G401.6 (cell line): ENCODE measurements at regions not wholly inside any gene's neighbourhood (a gene's known extent, or its start where the extent isn't known, plus 50 kb on each side); places are given as distances from the start of the nearest gene placed in this dataset.

Experiments
- FAIRE-seq: peaks from 2 replicates; lab custom pipeline; 2012; peaks lifted over from hg19 to GRCh38; lab: Jason Lieb, UNC

GRCh38 chr13:61830475-61830874, 414.8 kb upstream of the PCDH20 start:
- no peak for FAIRE-seq

- FAIRE-seq, result no peak
Observed at GRCh38 chr13:61824168-61824567, 408.5 kb upstream of the PCDH20 start.

DNA sequence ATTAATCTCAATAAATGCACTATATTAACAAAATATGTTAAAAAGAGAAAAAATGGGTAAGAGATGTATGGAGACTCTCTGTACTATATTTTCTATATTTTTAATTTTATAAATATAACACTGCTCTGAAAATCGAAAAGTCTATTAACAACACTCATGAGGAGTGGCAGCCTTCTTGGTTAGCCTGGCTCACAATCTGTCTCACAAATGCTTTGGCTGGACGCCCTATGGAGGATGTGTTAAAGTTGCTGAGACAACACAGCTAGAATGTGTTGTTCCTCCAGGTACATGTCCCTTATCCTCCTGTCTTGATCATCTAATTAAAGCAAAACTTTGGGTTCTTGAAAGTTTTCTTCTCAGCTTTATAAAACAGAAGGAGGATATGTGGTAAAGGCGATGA, 396.6 kb upstream of the PCDH20 start:
- no peak for FAIRE-seq

DNA sequence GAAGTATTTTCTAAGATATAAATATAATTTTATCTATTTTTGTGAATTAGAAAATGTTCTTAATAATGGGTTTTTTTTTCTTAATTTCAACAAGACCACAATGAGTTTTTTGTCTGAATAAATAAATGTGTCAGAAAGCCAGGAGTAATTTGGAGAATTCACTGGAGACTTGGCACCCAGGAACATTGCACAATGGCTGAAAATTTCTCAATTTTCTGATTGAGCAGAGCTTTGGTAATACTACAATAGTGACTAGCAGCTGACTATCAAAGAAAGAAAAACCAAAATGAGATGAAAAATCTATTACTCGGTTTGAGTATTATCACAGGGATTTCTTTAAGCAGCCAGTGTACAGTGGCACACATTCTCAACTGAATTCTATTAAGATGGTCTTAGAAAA, 394.4 kb upstream of the PCDH20 start:
- FAIRE-seq, result no peak

DNA sequence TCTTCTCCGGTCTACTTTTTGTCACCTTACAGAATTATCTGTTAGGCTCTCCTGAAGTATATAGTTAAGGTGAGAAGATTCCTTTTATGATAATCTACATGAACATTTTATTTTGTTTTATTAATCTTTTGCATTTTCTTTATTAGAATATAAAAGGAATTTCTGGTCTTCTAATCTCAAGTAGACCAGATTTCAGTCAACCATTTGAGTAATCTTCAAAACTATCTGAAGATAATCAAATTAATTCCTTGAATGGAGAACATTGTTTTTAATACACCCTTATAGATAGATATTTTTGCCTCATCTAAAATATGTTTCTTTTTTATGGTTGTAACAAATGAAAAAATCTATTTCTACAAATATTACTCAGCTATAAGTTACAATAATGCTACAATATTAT, 381.7 kb upstream of the PCDH20 start:
- FAIRE-seq, result no peak

- FAIRE-seq, result no peak
Observed at GRCh38 chr13:61795580-61795979, 379.9 kb upstream of the PCDH20 start.

DNA sequence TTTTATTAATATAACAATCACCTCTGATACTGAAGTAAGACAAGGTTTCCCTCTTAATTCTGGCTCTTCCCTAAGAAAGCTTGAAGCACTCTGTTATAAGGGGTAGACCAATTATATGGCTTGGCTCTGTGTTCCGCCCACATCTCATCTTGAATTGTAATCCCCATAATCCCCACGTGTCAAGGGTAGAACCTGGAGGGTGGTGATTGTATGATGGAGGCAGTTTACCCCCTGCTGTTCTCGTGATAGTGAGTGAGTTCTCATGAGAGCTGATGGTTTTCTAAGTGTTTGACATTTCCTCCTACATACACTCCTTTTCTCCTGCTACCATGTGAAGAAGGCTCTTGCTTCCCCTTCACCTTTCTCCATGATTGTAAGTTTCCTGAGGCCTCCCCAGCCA, 363.8 kb upstream of the PCDH20 start:
- FAIRE-seq, result no peak

GRCh38 chr13:61778531-61778930, 362.9 kb upstream of the PCDH20 start:
- FAIRE-seq, result no peak

- FAIRE-seq, result no peak
Observed at GRCh38 chr13:61777899-61778298, 362.2 kb upstream of the PCDH20 start.

DNA sequence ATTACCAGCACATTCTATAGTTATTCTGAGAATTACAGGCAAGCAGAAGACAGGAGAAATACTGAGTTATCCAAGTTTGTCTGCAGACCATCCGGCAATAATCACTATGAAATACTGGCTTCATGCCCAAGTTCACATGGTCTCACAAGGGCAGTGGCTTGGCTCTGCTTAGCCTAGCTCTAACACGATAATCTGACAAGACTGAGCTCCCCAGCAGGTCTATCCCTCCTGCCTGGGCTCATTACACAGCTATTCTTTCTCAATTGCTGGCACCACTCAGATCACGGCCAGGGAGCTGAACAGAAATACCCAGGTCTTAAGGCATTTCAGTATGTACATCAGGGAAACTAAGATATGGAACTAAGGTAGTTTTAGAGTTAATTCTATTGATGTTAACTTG, 361.6 kb upstream of the PCDH20 start:
- FAIRE-seq, result no peak

DNA sequence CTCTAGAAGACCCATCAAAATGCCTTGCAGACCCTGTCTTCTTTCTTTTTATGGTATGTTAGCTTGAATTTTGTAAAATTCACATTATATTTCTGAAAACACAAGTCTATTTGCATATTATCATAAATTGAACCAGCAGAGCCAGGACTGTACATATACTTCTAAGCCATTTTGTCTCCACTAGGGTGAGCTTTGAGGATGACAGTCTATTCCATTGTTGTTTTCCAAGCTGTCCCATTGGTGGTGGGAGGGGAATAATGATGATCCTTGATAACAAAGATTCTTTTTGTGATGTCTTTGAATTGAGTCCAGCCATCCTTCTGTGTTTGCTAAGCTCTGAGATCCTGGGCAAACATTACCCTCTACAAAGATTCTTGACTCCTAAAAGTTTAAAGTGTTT, 359.3 kb upstream of the PCDH20 start:
- FAIRE-seq, result no peak

- FAIRE-seq, result no peak
Observed at GRCh38 chr13:61770681-61771080, 355.0 kb upstream of the PCDH20 start.

DNA sequence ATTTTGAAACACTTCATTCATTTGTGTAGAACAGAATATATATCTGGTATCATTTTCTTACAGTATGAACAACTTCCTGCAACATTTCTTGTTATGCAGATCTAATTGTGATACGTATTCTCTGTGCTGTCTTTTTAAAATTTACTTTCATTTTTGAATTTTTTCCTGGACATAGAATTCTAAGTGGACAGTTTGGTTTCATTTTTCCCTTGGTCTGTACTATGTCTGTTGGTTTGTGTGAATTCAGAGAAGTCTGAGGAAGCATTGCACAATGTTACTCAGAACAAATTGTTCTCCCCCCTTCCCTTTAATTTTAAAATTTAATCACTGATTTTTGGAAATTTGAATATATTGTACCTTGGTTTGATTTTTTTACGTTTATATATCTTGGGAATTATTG, 352.5 kb upstream of the PCDH20 start:
- no peak for FAIRE-seq

GRCh38 chr13:61766667-61767058, 351.0 kb upstream of the PCDH20 start:
- no peak for FAIRE-seq

- FAIRE-seq, result no peak
Observed at GRCh38 chr13:61765940-61766666, 350.5 kb upstream of the PCDH20 start.

DNA sequence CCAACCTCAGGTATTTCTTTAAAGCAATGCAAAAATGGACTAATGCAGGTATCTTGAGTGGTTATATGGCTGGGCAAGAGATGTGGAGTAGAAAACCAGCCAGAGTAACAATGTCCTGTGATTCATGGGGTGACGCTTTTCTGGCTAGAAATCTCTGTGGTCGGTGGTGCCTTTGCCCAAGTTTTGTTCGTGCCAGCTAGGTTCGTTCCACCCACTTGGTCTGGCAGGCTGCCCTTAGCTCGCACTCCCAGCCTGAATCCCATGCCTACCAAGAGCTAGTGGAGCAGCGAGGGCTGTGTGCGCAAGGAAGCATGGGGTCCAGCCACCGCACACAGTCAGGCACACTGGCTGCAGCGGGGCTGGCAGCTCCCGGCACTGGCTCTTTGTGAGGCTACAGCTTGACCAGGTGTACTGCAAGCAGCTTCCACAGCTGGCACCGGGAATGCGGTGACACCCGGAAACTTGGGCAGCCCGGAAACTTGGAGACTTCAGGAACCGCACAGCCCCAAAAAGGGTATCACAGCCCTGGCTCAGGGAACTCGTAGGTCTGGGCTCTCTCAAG, 349.6 kb upstream of the PCDH20 start:
- no peak for FAIRE-seq

DNA sequence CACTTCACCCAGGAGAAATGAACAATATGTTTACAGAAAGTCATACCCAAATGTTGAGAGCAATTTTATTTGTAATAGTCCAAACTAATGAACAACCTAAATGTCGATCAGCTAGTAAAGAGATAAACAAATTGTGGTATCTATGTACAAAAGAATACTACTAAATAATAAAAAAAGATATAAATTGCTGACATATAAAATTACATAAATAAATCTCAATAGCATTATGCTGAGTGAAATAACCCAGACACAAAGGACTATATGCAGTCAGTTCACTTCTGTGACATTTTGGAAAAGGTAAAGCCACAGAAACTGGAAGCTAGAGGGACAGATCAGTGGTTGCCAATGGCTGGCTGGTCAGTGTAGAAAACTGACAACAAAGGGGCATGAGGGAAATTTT, 346.0 kb upstream of the PCDH20 start:
- FAIRE-seq, result no peak

DNA sequence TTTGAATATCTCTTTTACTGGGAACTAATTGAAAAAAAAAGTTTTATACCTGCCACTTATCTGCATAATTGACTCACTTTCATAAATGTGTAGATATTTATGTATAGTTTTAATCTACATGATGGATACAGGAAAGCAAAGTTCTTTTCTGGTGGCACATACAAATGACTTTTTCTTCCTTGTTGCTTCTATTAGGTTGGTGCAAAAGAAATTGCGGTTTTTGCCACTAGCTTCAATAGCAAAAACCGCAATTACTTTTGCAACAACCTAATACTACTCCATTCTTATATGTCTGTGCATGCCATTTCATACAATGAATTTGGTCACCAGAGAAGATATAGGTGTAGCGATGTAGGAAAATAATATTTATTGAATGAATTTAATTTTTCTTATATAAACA, 344.5 kb upstream of the PCDH20 start:
- FAIRE-seq, result no peak

GRCh38 chr13:61756031-61756430, 340.4 kb upstream of the PCDH20 start:
- FAIRE-seq, result no peak

- FAIRE-seq, result no peak
Observed at GRCh38 chr13:61751039-61751438, 335.4 kb upstream of the PCDH20 start.

DNA sequence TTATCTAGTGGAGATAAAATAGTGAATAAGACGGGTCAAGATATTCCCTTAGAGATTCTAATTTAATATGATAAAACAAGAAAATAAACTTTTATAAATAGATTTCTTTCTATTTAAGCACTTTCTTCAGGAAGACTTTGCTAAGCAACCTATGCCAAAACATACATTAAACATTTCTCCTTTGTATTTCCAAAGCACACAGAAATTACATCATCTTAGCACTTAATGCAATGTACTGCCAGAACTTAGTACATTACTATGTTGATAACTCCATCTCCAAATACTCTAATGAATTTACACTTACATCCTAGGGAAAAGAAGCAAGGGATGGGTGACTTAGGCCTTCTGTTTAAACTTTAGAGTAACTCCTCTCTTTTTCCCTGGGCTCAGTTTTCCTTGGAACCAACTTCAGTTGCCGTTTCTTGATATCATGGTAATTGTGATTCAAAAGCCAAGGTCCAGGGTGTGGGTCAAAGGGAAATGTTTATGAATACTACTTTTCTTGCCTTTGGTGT, 322.6 kb upstream of the PCDH20 start:
- no peak for FAIRE-seq

DNA sequence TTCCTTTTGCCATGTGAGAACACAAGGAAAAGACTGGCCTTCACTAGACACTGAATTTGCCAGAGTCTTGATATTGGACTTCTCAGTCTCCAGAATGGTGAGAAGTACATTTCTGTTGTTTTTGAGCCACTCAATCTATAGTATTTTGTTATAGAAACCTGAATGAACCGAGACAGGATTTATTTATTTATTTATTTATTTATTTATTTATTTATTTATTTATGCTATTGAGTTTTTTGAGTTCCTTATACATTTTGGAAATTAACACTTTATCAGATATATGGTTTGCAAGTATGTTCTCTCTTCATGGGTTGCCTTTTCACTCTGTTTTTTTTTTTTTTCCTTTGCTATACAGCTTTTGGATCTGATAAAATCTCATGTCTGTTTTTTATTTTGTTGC, 319.0 kb upstream of the PCDH20 start:
- FAIRE-seq, result no peak

DNA sequence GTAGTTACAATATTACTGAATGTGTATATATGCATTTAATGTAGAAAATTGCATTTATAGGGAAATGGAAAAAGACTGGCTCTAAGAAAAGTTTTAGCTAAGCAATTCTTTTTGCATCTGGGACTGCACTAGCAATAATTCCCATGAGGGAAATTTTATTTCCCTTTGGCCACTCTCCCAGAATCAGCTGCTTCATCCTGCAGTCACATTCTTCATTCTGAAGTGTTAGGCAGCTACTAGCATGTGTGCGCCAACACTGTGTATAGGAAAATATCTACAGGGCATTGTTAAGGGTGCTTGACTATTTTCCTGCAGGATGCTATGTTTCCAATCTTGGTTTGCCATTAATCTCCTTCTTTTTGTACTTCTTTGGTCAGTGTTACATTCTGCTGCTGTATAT, 312.8 kb upstream of the PCDH20 start:
- no peak for FAIRE-seq

GRCh38 chr13:61727767-61728166, 312.1 kb upstream of the PCDH20 start:
- FAIRE-seq, result no peak
